Heart left ventricle (tissue), 16 donors: ENCODE measurements at regions not wholly inside any gene's neighbourhood (a gene's known extent, or its start where the extent isn't known, plus 50 kb on each side); places are given as distances from the start of the nearest gene placed in this dataset.

Experiments used
- ATAC-seq, 4 donors: fragments of 200-7000 bp; cut with Tn5 transposase; one replicate each; pipeline ENCODE4 v1.9.1; 2020 to 2022; ENCODE audit warnings: moderate library complexity in 4 of 4, mild to moderate bottlenecking in 3 of 4, moderate number of reproducible peaks in 1 of 4
- DNase-seq, 5 donors: peaks; one replicate each; pipeline ENCODE4 v3.0.0-alpha.2; 2020
- H3K27ac ChIP-seq, 12 donors: fragments of 200-600 bp; sonication (generic) in 4 of 12; one replicate each; pipeline versions ENCODE4 v1.5.0 to v1.8.0; 2016 to 2022; ENCODE audit warnings: mild to moderate bottlenecking in 2 of 12
- H3K27me3 ChIP-seq, 9 donors: fragments of 200-600 bp; sonication (generic) in 2 of 9; one replicate each; pipeline versions ENCODE4 v1.5.1 to v1.8.0; 2016 to 2022; ENCODE audit warnings: mild to moderate bottlenecking in 3 of 9
- H3K36me3 ChIP-seq, 9 donors: fragments of 200-600 bp; sonication (generic) in 2 of 9; one replicate each; pipeline versions ENCODE4 v1.5.0 to v1.8.0; 2018 to 2022; ENCODE audit warnings: mild to moderate bottlenecking in 2 of 9
- H3K4me1 ChIP-seq, 12 donors: fragments of 200-600 bp; sonication (generic) in 4 of 12; one replicate each; pipeline versions ENCODE4 v1.5.0 to v1.8.0; 2016 to 2022; ENCODE audit warnings: mild to moderate bottlenecking in 3 of 12
- H3K4me3 ChIP-seq, 12 donors: fragments of 200-600 bp; sonication (generic) in 4 of 12; one replicate each; pipeline versions ENCODE4 v1.5.0 to v1.8.0; 2017 to 2022; ENCODE audit warnings: mild to moderate bottlenecking in 9 of 12, moderate library complexity in 4 of 12
- H3K9me3 ChIP-seq, 12 donors: fragments of 200-600 bp; sonication (generic) in 4 of 12; one replicate each; pipeline versions ENCODE4 v1.5.0 to v1.8.0; 2016 to 2022; ENCODE audit warnings: mild to moderate bottlenecking in 1 of 12
- POLR2A ChIP-seq, 2 donors: fragments of 450-650 bp; IDR thresholded peaks; one replicate each; pipeline ENCODE4 v1.6.1; 2017; ENCODE audit warnings: antibody characterized with exemption in 2 of 2, mild to moderate bottlenecking in 2 of 2, moderate library complexity in 2 of 2
- WGBS, 4 donors: extraction: QIAGEN DNeasy Blood & Tissue Kit in 2 of 4; methylation state at CpG; one replicate each; pipeline versions ENCODE4 v1.1.5 to v1.1.7; 2013 to 2018; 5-methylcytosine and 5-hydroxymethylcytosine counted together
- intact Hi-C, 10 donors: fragments of 100-400 bp; cut with DNase I; formaldehyde crosslinking; loops; one replicate each; pipeline versions ENCODE4 v1.11.1 to v1.14.2; 2022
- TF ChIP-seq, protein P1 (sequence below), 12 donors: fragments of 200-600 bp; sonication (generic) in 4 of 12; IDR thresholded peaks; one replicate each; pipeline versions ENCODE4 v1.5.0 to v1.8.0; 2018 to 2022; ENCODE audit warnings: antibody characterized with exemption in 12 of 12, mild to moderate bottlenecking in 5 of 12
- donor health status: ischemic (EF 13 %, LVEDD 7.1; RV severe dilation, severe dysfunction).
- donor health status: healthy with polysubstance abuse.
- donor health status: DM: no; HTN: yes; CAD: no.
- donor health status: DM: no; HTN: no; CAD: no.
- donor health status: ischemic (EF 25% LVEDD 6.9; RV normal size, moderate dysfunction).
- donor health status: ischemic (EF 25% LVEDD 5.7; RV mildly dilated, moderate dysfunction).
- donor health status: healthy.
- donor health status: DM: yes; HTN: yes; CAD: no.
- donor health status: ischemic (EF 35%, LVEDD 5.7; RV mildly dilated, moderate dysfunction).
- donor health status: nonischemic (EF 11% LVEDD 7.7; RV severe dilation, severe dysfunction).
- donor health status: DM: yes; HTN: yes; CAD: no.
- donor health status: PGD.
- donor health status: ischemic (EF 29% LVEDD 5.4; RV normal size, mild dysfunction).
- donor health status: nonischemic (EF 23%, LVEDD 6.1; RV moderate dilation, normal function).

DNA sequence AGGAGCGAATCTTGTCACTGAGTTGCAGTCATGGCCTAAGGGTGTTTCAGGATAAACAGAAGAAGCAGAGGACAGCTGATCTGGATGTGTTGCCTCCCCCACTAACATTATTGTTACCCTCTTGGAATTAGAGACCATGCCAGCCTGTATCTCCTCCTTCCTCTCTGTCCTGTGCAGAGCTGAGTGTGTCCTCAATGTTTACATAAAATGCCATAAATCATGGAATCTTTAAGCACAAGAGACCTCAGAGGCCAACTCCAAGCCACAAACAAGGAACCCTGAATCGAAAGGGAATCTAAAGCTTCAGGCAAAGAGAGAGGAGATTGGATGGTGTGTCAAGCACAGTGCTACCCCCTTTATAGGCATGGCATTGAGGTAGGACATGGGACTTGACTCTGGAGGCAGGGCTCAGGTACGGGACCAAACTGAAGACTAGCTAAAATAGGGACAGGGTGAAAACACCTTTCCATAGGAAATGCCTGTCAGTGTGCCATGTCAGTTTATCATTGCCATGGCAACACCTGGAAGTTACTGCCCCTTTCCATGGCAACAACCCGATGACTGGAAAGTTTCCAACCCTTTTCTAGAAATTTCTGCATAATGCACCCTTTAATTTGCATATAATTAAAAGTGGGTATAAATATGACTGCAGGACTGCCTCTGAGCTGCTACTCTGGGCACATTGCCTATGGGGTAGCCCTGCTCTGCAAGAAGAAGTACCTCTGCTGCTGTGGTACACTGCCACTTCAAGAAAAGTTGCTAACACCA is 489.7 kb downstream of the MIAT start:
- 75 to 84% (median 79%) methylated on average over 4 of the region's 4 CpGs for WGBS, 4 donors
- no peaks in the 10 kb centered on the region for H3K36me3 ChIP-seq
- DNase-seq (no peak), ATAC-seq (no peak)
- no peak overlapping the region for H3K27ac ChIP-seq
- H3K4me3 ChIP-seq, result no peak overlapping the region
- H3K4me1 ChIP-seq, result peaks cover 0 to 10% (median 0%) of the 10 kb centered on the region in 12 donors
- H3K9me3 ChIP-seq, result peaks cover 0 to under 1% (median 0%) of the 10 kb centered on the region in 12 donors
- intact Hi-C loops, result no loop called here
- peaks cover 0 to 47% (median 0%) of the 10 kb centered on the region in 9 donors for H3K27me3 ChIP-seq
- TF ChIP-seq, protein P1, sequence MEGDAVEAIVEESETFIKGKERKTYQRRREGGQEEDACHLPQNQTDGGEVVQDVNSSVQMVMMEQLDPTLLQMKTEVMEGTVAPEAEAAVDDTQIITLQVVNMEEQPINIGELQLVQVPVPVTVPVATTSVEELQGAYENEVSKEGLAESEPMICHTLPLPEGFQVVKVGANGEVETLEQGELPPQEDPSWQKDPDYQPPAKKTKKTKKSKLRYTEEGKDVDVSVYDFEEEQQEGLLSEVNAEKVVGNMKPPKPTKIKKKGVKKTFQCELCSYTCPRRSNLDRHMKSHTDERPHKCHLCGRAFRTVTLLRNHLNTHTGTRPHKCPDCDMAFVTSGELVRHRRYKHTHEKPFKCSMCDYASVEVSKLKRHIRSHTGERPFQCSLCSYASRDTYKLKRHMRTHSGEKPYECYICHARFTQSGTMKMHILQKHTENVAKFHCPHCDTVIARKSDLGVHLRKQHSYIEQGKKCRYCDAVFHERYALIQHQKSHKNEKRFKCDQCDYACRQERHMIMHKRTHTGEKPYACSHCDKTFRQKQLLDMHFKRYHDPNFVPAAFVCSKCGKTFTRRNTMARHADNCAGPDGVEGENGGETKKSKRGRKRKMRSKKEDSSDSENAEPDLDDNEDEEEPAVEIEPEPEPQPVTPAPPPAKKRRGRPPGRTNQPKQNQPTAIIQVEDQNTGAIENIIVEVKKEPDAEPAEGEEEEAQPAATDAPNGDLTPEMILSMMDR (IDR thresholded peaks at IDR 0.05), result no peak
- TF ChIP-seq POLR2A (IDR thresholded peaks at IDR 0.05), result no peak

DNA sequence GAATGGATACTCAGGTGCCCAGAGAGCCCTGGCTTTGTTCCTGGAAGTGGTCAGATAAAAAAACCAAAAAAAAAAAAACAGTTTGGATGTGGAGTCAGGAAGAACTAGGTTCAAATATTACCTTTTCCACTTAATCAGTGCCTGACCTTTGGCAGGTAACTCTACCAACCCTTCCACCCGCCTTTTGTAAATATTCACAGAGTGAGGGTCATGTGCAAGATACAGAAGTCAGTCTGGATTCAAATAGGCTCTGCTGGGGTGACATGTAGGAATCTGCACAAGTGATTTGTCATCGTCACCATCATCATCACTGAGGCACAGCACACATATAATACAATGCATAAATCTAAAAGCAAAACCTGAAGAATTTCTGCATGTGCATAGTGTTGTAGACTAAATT is 490.7 kb downstream of the MIAT start:
- peaks cover 0 to 41% (median 0%) of the 10 kb centered on the region in 9 donors for H3K27me3 ChIP-seq

DNA sequence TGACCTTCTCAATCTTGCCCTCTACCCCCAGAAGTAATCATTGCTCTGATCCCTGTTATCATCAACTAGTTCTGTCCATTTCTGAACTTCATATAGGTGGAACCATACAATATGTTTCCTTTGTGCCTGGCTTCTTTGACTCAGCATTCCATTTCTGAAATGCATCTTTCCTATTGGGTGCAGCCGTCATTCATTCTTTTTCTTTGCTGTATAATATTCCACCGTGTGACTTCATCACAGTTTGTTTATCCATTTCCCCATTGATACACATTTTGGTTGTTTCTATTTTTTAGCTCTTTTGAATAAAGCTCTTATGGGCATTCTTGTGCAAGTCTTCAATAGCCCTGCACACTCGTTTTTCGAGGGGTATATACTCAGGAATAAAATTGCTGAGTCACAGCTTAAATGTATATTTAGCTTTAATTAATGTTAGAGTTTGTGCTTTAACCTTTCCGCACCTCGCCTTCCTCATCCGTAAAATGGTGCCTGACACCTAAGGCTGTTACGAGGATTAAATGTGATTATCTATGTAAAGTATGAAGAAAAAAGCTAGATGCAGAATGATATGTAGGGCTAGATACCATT is 491.6 kb downstream of the MIAT start:
- no peaks in the 10 kb centered on the region for H3K36me3 ChIP-seq
- no peak overlapping the region for H3K4me3 ChIP-seq
- WGBS, 4 donors, result 94 to 97% (median 96%) methylated on average over 8 of the region's 8 CpGs
- H3K27me3 ChIP-seq, result peaks cover 0 to 34% (median 2%) of the 10 kb centered on the region in 9 donors
- no peak overlapping the region for H3K27ac ChIP-seq
- peaks cover 0 to 9% (median 1%) of the 10 kb centered on the region in 12 donors for H3K9me3 ChIP-seq
- intact Hi-C loops, result no loop called here
- TF ChIP-seq, protein P1 (IDR thresholded peaks at IDR 0.05), result no peak
- peaks cover 0 to 10% (median 0%) of the 10 kb centered on the region in 12 donors for H3K4me1 ChIP-seq
- ATAC-seq (no peak), DNase-seq (no peak)

More for the DNA sequence above, 490.7 kb downstream of the MIAT start:
- Histone ChIP-seq H3K27ac (no peak overlapping the region), H3K4me3 (no peak overlapping the region), H3K4me1 (peaks cover 0 to 10% (median 0%) of the 10 kb centered on the region in 12 donors), H3K9me3 (peaks cover 0 to 9% (median 1%) of the 10 kb centered on the region in 12 donors), H3K36me3 (no peaks in the 10 kb centered on the region)
- intact Hi-C loops, result no loop called here
- DNase-seq, result no peak
- TF ChIP-seq, protein P1 (IDR thresholded peaks at IDR 0.05), result no peak
- no peak for TF ChIP-seq POLR2A (IDR thresholded peaks at IDR 0.05)
- 44 to 100% (median 88%) methylated on average over 2 of the region's 2 CpGs for WGBS, 4 donors
- no peak for ATAC-seq

DNA sequence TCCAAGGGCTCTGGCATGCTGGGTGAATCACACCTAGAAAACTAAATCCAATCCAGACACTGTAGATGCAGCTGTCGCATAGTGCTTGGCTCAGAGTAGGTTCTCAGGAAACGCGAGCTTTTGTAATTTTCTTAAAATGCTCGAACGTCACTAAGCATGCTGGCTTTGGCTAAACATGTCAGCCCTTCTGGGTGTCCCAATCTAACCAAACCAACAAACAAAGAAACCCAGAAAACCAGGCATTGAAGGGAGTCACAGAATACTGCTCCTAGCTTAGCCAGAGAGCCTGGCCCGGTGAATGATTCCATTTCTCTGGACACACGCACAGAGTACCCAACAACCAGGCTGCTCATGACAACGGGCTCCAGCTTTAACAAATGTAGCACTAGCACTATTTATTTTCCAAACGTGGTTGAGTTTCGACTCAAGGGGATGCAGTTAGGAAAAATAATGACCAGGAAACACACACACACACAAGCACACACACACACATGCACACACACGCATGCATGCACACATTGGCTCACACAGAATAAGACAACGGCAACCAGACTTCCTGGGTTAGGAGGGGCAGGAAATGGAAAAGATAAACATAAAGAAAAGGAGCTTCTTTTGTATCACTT is 492.6 kb downstream of the MIAT start:
- intact Hi-C loops, result no loop called here
- ATAC-seq (peak in 3 of 4 donors; percentile 29 to 47 (median 36)), DNase-seq (no peak)
- H3K4me3 ChIP-seq, result no peak overlapping the region
- no peak overlapping the region for H3K27ac ChIP-seq
- H3K36me3 ChIP-seq, result no peaks in the 10 kb centered on the region
- H3K27me3 ChIP-seq, result peaks cover 0 to 31% (median 5%) of the 10 kb centered on the region in 9 donors
- 27 to 48% (median 39%) methylated on average over 12 of the region's 12 CpGs for WGBS, 4 donors
- H3K9me3 ChIP-seq, result peaks cover 0 to 9% (median 1%) of the 10 kb centered on the region in 12 donors
- TF ChIP-seq, protein P1 (IDR thresholded peaks at IDR 0.05), result no peak
- no peak for TF ChIP-seq POLR2A (IDR thresholded peaks at IDR 0.05)
- peaks cover 0 to 10% (median 0%) of the 10 kb centered on the region in 12 donors for H3K4me1 ChIP-seq
